CD8-positive, alpha-beta memory T cell (primary cell): ENCODE measurements at regions not wholly inside any gene's neighbourhood (a gene's known extent, or its start where the extent isn't known, plus 50 kb on each side); places are given as distances from the start of the nearest gene placed in this dataset.
A peak's percentile ranks its signal among the peaks of the same experiment; 100 is the strongest.

Experiments used
- CTCF ChIA-PET: fragments of 350-600 bp; sonication (Branson Sonifier 250); formaldehyde crosslinking; loops from one replicate; lab custom pipeline; 2021; ENCODE audit warnings: antibody characterized with exemption; lab: Charles Lee
- POLR2A ChIA-PET: fragments of 350-600 bp; sonication (Branson Sonifier 250); formaldehyde crosslinking; loops from one replicate; lab custom pipeline; 2021; ENCODE audit warnings: antibody characterized with exemption; lab: Charles Lee
- DNase-seq, 5 donors: peaks; one replicate each; pipeline versions ENCODE4 v3.0.0 to v3.0.0-alpha.2; 2020 to 2022; ENCODE audit warnings: mixed read lengths in 1 of 5
- H3K27ac ChIP-seq: one replicate; pipeline ENCODE4 v1.7.0; 2013; ENCODE audit warnings: low read depth, mild to moderate bottlenecking, low read length, moderate library complexity
- H3K27me3 ChIP-seq: 2 replicates; pipeline ENCODE4 v1.7.0; 2013; ENCODE audit warnings: low read length, mild to moderate bottlenecking; ENCODE audit not compliant: insufficient read depth, poor library complexity, severe bottlenecking
- H3K36me3 ChIP-seq: 2 replicates; pipeline ENCODE4 v1.7.0; 2013; ENCODE audit warnings: mild to moderate bottlenecking, low read length, moderate library complexity; ENCODE audit not compliant: insufficient read depth
- H3K4me1 ChIP-seq: 2 replicates; pipeline ENCODE4 v1.7.0; 2013; ENCODE audit warnings: mild to moderate bottlenecking, low read length, moderate library complexity; ENCODE audit not compliant: insufficient read depth
- H3K4me3 ChIP-seq: 2 replicates; pipeline ENCODE4 v1.7.0; 2013; ENCODE audit warnings: mild to moderate bottlenecking, low read length
- H3K9me3 ChIP-seq: 2 replicates; pipeline ENCODE4 v1.7.0; 2013; ENCODE audit warnings: mild to moderate bottlenecking, low read length
- H3K27ac Mint-ChIP-seq, 8 donors: one replicate each; pipeline ENCODE4 v1.8.0; 2020 to 2021; ENCODE audit warnings: mixed read lengths in 8 of 8, mild to moderate bottlenecking in 6 of 8, inconsistent platforms in 3 of 8, moderate library complexity in 3 of 8
- H3K27me3 Mint-ChIP-seq, 2 donors: one replicate each; pipeline ENCODE4 v1.8.0; 2020 to 2021; ENCODE audit warnings: mixed read lengths in 2 of 2, mild to moderate bottlenecking in 1 of 2, moderate library complexity in 1 of 2
- H3K36me3 Mint-ChIP-seq, 3 donors: one replicate each; pipeline ENCODE4 v1.8.0; 2020 to 2021; ENCODE audit warnings: mixed read lengths in 3 of 3, inconsistent platforms in 1 of 3, mild to moderate bottlenecking in 1 of 3
- H3K4me1 Mint-ChIP-seq, 3 donors: one replicate each; pipeline ENCODE4 v1.8.0; 2020 to 2021; ENCODE audit warnings: mixed read lengths in 3 of 3, inconsistent platforms in 1 of 3, mild to moderate bottlenecking in 1 of 3
- H3K4me3 Mint-ChIP-seq, 7 donors: one replicate each; pipeline ENCODE4 v1.8.0; 2020 to 2021; ENCODE audit warnings: mixed read lengths in 7 of 7, mild to moderate bottlenecking in 6 of 7, moderate library complexity in 4 of 7, inconsistent platforms in 2 of 7
- H3K9me3 Mint-ChIP-seq, 5 donors: one replicate each; pipeline ENCODE4 v1.8.0; 2020 to 2022; ENCODE audit warnings: mixed read lengths in 5 of 5, mild to moderate bottlenecking in 3 of 5, moderate library complexity in 2 of 5, inconsistent platforms in 1 of 5

GRCh38 chr14:22159957-22160356, 429.1 kb downstream of the DAD1 start:
- Histone ChIP-seq H3K36me3 (no peaks in the 10 kb centered on the region), H3K27me3 (no peaks in the 10 kb centered on the region), H3K4me1 (no peaks in the 10 kb centered on the region), H3K9me3 (no peaks in the 10 kb centered on the region), H3K27ac (no peak overlapping the region), H3K4me3 (no peak overlapping the region)
- Mint-ChIP-seq H3K9me3 (no peaks in the 10 kb centered on the region), H3K36me3 (no peaks in the 10 kb centered on the region), H3K27ac (no peak overlapping the region), H3K4me1 (no peaks in the 10 kb centered on the region), H3K4me3 (no peak overlapping the region), H3K27me3 (no peaks in the 10 kb centered on the region)
- no peak for DNase-seq
- CTCF ChIA-PET = no interaction called here
- POLR2A ChIA-PET = no interaction called here

DNA sequence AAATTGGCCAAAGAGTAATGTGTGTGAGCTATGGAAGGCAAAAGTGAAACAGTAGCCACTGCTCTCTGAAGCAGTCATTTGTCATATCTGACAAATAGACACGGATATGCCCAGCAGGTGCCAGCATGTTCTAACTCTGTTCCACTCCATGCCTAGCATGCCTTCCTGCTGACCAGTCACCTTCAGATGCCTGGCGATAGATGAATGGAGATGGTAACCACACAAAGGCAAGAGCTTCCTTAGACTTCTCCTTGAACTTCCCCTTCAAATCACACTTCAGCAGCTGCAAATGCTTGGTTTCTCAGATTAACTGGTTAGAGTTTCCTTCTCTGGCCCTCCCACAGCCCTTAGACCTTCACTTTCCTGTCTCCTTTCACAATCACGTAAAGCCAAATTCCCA, 429.9 kb downstream of the DAD1 start:
- Histone ChIP-seq H3K27ac (no peak overlapping the region), H3K4me3 (no peak overlapping the region), H3K27me3 (no peaks in the 10 kb centered on the region), H3K9me3 (no peaks in the 10 kb centered on the region), H3K4me1 (no peaks in the 10 kb centered on the region), H3K36me3 (no peaks in the 10 kb centered on the region)
- Mint-ChIP-seq H3K4me3 (no peak overlapping the region), H3K27ac (no peak overlapping the region), H3K4me1 (no peaks in the 10 kb centered on the region), H3K36me3 (no peaks in the 10 kb centered on the region), H3K27me3 (no peaks in the 10 kb centered on the region), H3K9me3 (no peaks in the 10 kb centered on the region)
- POLR2A ChIA-PET = no interaction called here
- CTCF ChIA-PET = no interaction called here
- no peak for DNase-seq

- no peaks in the 10 kb centered on the region for H3K36me3 ChIP-seq
- no peak overlapping the region for H3K4me3 ChIP-seq
- peak overlapping the region in 1 of 8 donors; percentile 61 for H3K27ac Mint-ChIP-seq
- DNase-seq = no peak
- H3K4me1 Mint-ChIP-seq = no peaks in the 10 kb centered on the region
- no peaks in the 10 kb centered on the region for H3K27me3 ChIP-seq
- POLR2A ChIA-PET = no interaction called here
- H3K9me3 Mint-ChIP-seq = no peaks in the 10 kb centered on the region
- no peaks in the 10 kb centered on the region for H3K4me1 ChIP-seq
- H3K27me3 Mint-ChIP-seq = no peaks in the 10 kb centered on the region
- H3K36me3 Mint-ChIP-seq = no peaks in the 10 kb centered on the region
- H3K4me3 Mint-ChIP-seq = no peak overlapping the region
- H3K27ac ChIP-seq = no peak overlapping the region
- CTCF ChIA-PET = no interaction called here
- H3K9me3 ChIP-seq = no peaks in the 10 kb centered on the region
Observed at GRCh38 chr14:22158560-22158959, 430.5 kb downstream of the DAD1 start.

DNA sequence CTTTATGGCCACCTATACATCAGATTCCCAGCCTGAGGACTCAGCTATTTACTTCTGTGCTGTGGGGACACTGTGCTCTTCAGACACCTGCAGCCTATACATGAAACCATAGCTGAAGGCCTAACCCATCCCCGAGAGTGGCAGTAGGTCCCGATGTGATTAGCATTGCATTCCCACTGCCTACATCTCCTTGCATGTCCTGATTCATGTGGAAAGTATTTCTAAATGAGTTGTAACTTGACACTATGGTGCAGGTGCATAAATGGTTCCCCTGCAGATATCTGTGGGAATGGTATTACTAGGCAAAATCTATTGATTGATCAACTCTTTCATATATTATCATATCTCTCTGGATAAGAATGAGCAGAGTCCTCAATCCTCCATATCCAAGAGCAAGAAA, 433.5 kb downstream of the DAD1 start:
- no peaks in the 10 kb centered on the region for H3K27me3 ChIP-seq
- no peaks in the 10 kb centered on the region for H3K9me3 ChIP-seq
- POLR2A ChIA-PET = no interaction called here
- H3K36me3 ChIP-seq = no peaks in the 10 kb centered on the region
- Mint-ChIP-seq H3K27ac (no peak overlapping the region), H3K4me1 (no peaks in the 10 kb centered on the region), H3K9me3 (no peaks in the 10 kb centered on the region), H3K4me3 (no peak overlapping the region), H3K27me3 (no peaks in the 10 kb centered on the region), H3K36me3 (no peaks in the 10 kb centered on the region)
- no peak overlapping the region for H3K4me3 ChIP-seq
- CTCF ChIA-PET = no interaction called here
- no peak overlapping the region for H3K27ac ChIP-seq
- DNase-seq = no peak
- no peaks in the 10 kb centered on the region for H3K4me1 ChIP-seq

- Mint-ChIP-seq H3K36me3 (no peaks in the 10 kb centered on the region), H3K4me1 (no peaks in the 10 kb centered on the region), H3K27ac (peak overlapping the region in 1 of 8 donors; percentile 40), H3K27me3 (no peaks in the 10 kb centered on the region), H3K4me3 (no peak overlapping the region), H3K9me3 (no peaks in the 10 kb centered on the region)
- POLR2A ChIA-PET = no interaction called here
- CTCF ChIA-PET = no interaction called here
- Histone ChIP-seq H3K9me3 (no peaks in the 10 kb centered on the region), H3K27me3 (no peaks in the 10 kb centered on the region), H3K4me1 (no peaks in the 10 kb centered on the region), H3K36me3 (no peaks in the 10 kb centered on the region), H3K27ac (no peak overlapping the region), H3K4me3 (no peak overlapping the region)
- no peak for DNase-seq
Observed at GRCh38 chr14:22152903-22153302, 436.1 kb downstream of the DAD1 start.

- Mint-ChIP-seq H3K36me3 (no peaks in the 10 kb centered on the region), H3K4me3 (no peak overlapping the region)
Observed at GRCh38 chr14:22152161-22152870, 436.7 kb downstream of the DAD1 start.

GRCh38 chr14:22151121-22151520, 437.9 kb downstream of the DAD1 start:
- H3K4me3 Mint-ChIP-seq = no peak overlapping the region
- no peak for DNase-seq
- H3K27me3 ChIP-seq = no peaks in the 10 kb centered on the region
- no peak overlapping the region for H3K27ac ChIP-seq
- ChIA-PET POLR2A (no interaction called here), CTCF (no interaction called here)
- H3K27ac Mint-ChIP-seq = no peak overlapping the region
- no peaks in the 10 kb centered on the region for H3K4me1 Mint-ChIP-seq
- H3K9me3 Mint-ChIP-seq = no peaks in the 10 kb centered on the region
- H3K9me3 ChIP-seq = no peaks in the 10 kb centered on the region
- peaks cover 0 to 1% of the 10 kb centered on the region in 2 donors for H3K27me3 Mint-ChIP-seq
- H3K36me3 ChIP-seq = no peaks in the 10 kb centered on the region
- H3K36me3 Mint-ChIP-seq = no peaks in the 10 kb centered on the region
- H3K4me3 ChIP-seq = no peak overlapping the region
- no peaks in the 10 kb centered on the region for H3K4me1 ChIP-seq

More at GRCh38 chr14:22152161-22152870, 436.7 kb downstream of the DAD1 start:
- H3K27ac ChIP-seq = no peak overlapping the region
- ChIA-PET CTCF (no interaction called here), POLR2A (no interaction called here)
- no peaks in the 10 kb centered on the region for H3K36me3 ChIP-seq
- H3K27ac Mint-ChIP-seq = peak overlapping the region in 1 of 8 donors; percentile 6
- no peaks in the 10 kb centered on the region for H3K9me3 Mint-ChIP-seq
- DNase-seq = no peak
- H3K4me1 Mint-ChIP-seq = no peaks in the 10 kb centered on the region
- H3K27me3 Mint-ChIP-seq = no peaks in the 10 kb centered on the region
- H3K4me1 ChIP-seq = no peaks in the 10 kb centered on the region
- H3K9me3 ChIP-seq = no peaks in the 10 kb centered on the region
- no peaks in the 10 kb centered on the region for H3K27me3 ChIP-seq
- no peak overlapping the region for H3K4me3 ChIP-seq

- H3K36me3 ChIP-seq = no peaks in the 10 kb centered on the region
- H3K9me3 Mint-ChIP-seq = no peaks in the 10 kb centered on the region
- POLR2A ChIA-PET = no interaction called here
- CTCF ChIA-PET = no interaction called here
- H3K4me3 ChIP-seq = no peak overlapping the region
- no peak for DNase-seq
- H3K4me3 Mint-ChIP-seq = no peak overlapping the region
- no peak overlapping the region for H3K27ac ChIP-seq
- H3K27me3 ChIP-seq = no peaks in the 10 kb centered on the region
- no peaks in the 10 kb centered on the region for H3K4me1 ChIP-seq
- no peaks in the 10 kb centered on the region for H3K4me1 Mint-ChIP-seq
- H3K36me3 Mint-ChIP-seq = no peaks in the 10 kb centered on the region
- peaks cover 0 to 1% of the 10 kb centered on the region in 2 donors for H3K27me3 Mint-ChIP-seq
- no peak overlapping the region for H3K27ac Mint-ChIP-seq
- no peaks in the 10 kb centered on the region for H3K9me3 ChIP-seq
Observed at GRCh38 chr14:22149058-22149457, 440.0 kb downstream of the DAD1 start.
